ENCODE measurements at regions not wholly inside any gene's neighbourhood (a gene's known extent, or its start where the extent isn't known, plus 50 kb on each side); places are given as distances from the start of the nearest gene placed in this dataset.

- no peak for DNase-seq
These were observed 121.6 kb upstream of the PUDP start for GRCh38 chrX:7269589-7269988.

GRCh38 chrX:7266288-7266687 lies 118.3 kb upstream of the PUDP start:
- no peak for DNase-seq

- no peak for DNase-seq
These were observed 116.4 kb upstream of the PUDP start for GRCh38 chrX:7264399-7264798.

DNA sequence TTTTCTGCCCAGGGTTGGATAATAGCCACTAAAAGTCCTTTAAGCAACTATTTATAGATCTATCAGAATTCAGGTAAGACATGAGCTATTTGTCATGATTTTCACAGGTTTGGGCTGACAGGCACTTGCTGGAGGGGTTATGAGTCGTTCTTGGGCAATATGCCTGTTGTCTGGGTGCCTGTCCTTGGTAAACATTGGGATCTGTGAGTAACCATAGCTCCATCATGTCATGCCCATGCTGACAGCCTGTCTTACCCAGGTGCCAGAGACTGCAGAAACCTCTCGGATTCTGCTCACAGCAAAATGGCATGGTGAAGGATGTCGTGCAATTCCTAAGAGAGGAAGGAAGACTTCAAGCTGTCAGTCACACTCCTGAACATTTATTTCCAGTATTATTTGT lies 116.0 kb upstream of the PUDP start:
- DNase-seq, result no peak

- no peak for DNase-seq
These were observed 115.4 kb upstream of the PUDP start for GRCh38 chrX:7263330-7263729.

GRCh38 chrX:7262551-7262950 lies 114.6 kb upstream of the PUDP start:
- no peak for DNase-seq

- no peak for DNase-seq
These were observed 113.8 kb upstream of the PUDP start for GRCh38 chrX:7261672-7262332.

- DNase-seq, result no peak
These were observed 106.2 kb upstream of the PUDP start for GRCh38 chrX:7254144-7254543.

GRCh38 chrX:7253565-7253964 lies 105.6 kb upstream of the PUDP start:
- DNase-seq, result no peak

DNA sequence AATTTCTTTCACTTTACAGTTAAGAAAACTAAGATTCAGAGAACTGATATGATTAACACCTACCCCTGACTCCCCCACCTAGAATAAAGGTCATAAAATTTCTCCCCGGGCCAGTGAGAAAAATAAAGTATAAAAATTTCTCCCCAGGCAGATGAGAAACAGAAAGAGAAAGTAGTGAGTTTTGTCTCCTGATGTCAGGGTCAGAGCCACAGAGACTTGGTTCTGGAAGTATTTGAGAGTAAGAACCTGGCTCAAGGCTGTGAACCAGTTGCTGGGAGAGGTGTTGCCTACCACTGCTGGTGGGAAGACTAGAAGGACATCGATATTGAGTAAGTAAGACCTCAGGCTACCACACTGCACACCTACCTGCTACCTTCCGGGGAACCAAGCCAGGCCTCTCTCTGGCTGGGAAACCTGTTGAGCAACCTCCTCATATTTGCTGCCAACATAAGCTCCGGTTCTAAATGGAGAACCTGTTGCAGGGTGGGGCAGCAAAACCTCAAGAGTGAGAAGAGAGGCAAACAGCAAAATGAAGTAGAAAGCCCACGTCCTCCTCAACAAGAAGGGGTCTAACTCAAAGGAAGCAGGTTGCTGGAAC lies 104.2 kb upstream of the PUDP start:
- DNase-seq, result no peak

DNA sequence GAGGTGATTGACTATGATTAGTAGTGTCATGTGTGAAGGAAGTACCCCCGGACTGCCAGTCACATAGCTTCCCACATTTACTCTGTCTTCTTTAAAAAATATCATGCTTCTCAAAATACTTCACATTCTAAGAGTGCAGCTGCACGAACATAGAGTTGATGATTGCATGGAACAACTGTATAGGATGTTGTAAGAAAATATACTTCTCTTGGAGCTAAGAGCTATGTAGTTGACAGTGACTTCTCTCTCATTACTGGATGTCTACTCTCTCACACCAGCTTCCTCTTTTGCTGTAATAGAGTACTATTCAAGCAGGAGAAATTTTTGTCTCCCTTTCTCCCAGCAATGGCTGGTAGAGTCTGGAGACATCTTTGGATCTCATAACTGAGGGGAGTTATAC lies 99.4 kb upstream of the PUDP start:
- no peak for DNase-seq

DNA sequence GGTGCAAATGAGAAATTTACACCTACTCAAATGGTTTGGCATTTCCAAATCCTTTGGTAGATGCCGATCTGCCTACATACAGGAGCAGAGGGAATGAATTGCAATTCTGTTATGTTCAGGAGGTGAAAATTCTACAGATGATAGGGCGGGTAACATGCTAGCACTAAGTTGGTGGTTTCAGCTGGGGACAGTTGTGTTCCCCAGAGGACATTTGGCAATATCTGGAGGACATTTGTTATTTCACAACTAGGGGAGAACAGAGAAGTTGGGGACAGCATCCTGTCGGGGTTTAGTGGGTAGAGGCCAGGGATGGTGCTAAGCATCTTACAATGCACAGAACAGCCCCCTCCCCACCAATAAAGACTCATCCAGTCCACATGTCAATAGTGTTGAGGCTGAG lies 96.5 kb upstream of the PUDP start:
- DNase-seq, result no peak

GRCh38 chrX:7242613-7243012 lies 94.7 kb upstream of the PUDP start:
- no peak for DNase-seq

GRCh38 chrX:7240929-7241328 lies 93.0 kb upstream of the PUDP start:
- no peak for DNase-seq

- DNase-seq, result no peak
These were observed 87.1 kb upstream of the PUDP start for GRCh38 chrX:7235071-7235470.

DNA sequence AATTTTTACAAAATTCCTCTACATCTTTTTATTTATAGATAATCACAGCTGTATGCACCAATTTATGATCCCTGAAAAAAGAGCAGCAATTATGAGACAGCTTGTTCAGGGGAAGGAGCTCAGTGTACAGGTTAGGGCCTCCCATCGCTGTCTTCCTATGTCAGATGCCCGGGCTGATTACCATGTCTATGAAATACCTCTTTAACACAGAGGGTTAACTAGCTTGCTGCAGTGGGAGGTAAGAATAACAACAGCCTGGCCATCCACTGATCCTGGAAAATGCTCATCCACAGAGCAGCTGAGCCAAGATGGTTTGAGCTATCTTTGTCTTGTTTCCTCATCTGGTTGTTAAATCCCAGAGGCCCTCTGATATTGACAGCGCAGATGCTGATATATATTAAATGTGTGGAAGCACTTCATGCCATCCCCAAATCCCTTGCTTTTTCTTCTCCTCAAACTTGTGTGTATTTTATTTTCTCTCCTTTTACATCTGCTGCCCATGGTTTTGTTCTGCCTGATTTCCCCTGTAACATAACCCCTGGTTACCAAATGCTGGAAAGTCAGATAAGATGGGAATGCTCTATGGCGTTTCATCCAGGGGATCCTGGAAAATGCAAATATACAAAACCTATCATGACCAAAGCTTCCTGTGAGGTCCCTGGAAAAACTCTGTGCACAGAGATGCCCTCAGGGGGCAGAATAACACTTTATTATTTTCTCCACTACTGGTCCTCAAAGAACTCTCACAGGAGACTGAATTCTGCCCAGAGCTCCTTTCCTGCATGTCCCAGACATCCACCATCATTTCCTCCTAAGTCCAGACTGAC lies 85.8 kb upstream of the PUDP start:
- no peak for DNase-seq

DNA sequence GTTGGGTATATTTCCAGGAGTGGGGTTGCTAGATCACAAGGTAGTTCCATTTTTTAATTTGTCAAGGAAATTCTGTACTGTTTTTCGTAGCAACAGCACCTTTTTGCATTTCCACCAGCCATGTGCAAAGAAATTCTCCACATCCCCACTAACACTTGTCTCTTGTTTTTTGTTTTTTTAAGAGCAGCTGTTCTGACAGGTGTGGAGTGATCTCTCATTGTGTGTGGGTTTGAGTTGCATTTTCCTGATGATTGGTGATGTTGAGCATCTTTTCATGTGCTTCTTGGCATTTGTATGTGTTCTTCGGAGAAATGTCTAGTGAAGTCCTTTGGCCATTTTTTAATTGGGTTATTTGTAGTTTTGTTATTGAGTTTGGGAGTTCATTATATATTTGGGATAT lies 80.3 kb upstream of the PUDP start:
- no peak for DNase-seq

DNA sequence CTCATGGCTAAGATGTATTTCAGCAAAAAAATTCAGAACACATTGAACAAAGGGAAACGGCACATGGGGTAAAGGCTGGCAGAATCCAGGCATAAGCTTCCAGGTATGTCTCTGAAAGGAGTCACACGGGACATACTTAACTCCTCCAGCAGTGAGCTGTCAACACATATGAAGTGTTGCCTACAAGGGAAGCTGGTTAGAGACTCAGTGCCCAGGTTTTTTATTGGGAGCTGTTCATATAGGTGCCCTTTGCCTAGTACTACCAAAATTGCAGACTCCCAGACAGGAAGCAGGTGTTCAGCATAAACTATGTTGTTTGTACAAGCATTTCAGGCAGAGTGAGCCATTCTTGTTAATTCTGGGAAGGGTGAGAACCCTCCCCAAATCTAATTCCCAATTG lies 77.4 kb upstream of the PUDP start:
- DNase-seq, result peak; percentile 72

DNA sequence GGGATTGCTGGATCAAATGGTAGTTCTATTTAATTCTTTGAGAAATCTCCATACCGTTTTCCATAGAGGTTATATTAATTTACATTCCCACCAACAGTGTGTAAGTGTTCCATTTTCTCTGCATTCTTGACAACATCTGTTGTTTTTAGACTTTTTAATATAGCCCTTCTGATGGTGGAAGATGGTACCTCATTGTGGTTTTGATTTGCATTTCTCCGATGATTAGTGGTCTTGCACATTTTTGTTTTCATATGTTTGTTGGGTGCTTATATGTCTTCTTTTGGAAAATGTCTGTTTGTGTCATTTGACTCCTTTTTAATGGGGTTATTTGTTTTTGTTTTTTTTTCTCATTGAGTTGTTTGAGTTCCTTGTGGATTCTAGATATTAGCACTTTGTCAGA lies 75.3 kb upstream of the PUDP start:
- DNase-seq, result no peak

GRCh38 chrX:7220121-7220520 lies 72.2 kb upstream of the PUDP start:
- no peak for DNase-seq

- DNase-seq, result no peak
These were observed 71.3 kb upstream of the PUDP start for GRCh38 chrX:7219153-7219705.

- no peak for DNase-seq
These were observed 70.6 kb upstream of the PUDP start for GRCh38 chrX:7218321-7219152.

GRCh38 chrX:7216981-7217587 lies 69.1 kb upstream of the PUDP start:
- DNase-seq, result no peak
